ENCODE measurements at regions not wholly inside any gene's neighbourhood (a gene's known extent, or its start where the extent isn't known, plus 50 kb on each side); places are given as distances from the start of the nearest gene placed in this dataset.

DNA sequence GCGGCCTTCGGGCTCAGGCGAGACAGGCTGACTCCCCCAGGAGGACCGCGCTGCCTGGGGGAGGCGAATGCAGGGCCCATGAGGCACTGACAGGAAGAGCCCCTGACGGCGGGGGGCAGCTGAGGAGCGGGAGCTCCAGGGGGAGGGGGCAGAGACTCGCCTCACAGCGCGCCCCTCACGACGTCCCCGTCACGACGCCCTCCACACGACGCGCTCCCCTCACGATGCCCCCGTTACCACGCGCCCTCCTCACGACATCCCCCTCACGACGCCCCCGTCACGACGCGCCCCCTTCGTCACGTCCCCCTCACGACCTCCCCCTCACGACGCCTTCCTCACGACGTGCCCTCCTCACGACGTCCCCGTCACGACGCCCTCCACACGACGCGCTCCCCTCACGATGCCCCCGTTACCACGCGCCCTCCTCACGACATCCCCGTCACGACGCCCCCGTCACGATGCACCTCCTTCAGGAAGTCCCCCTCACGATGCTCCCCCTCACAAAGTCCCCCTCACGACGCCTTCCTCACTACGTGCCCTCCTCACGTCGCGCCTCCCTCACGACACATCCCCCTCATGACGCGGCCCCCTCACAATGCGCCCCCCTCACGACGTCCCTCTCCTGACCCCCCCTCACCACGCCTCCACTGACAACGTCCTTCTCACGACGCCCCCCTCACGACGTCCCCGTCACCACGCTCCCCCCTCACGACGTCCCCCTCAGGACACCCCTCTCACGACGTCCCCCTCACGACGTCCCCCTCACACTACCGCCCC, 99.6 kb downstream of the ING1 start:
- H3K27ac ChIP-seq (ENCODE audit: low read length): no peak overlapping the region
- no peak overlapping the region for H2AFZ ChIP-seq (ENCODE audit: low read length)
- no peaks in the 10 kb centered on the region for H3K4me1 ChIP-seq (ENCODE audit: low read length)
- H4K20me1 ChIP-seq (ENCODE audit: insufficient read depth, low read length): no peaks in the 10 kb centered on the region
- H3K9me2 ChIP-seq (replicated peaks; ENCODE audit: insufficient read depth, low read length): no peaks in the 10 kb centered on the region
- no peak overlapping the region for H3K9ac ChIP-seq (ENCODE audit: low read length)
- DNase-seq: no peak
- no peaks in the 10 kb centered on the region for H3F3A ChIP-seq (ENCODE audit: insufficient read depth, low read length)
- no peaks in the 10 kb centered on the region for H3K36me3 ChIP-seq (replicated peaks; ENCODE audit: insufficient read depth, low read length)
- H3K4me2 ChIP-seq (ENCODE audit: low read depth, low read length): no peak overlapping the region
- H3K27me3 ChIP-seq (replicated peaks; ENCODE audit: insufficient read depth, low read length): no peaks in the 10 kb centered on the region
- H3K9me3 ChIP-seq (replicated peaks; ENCODE audit: insufficient read depth, low read length): no peaks in the 10 kb centered on the region
- TF ChIP-seq, protein P1, sequence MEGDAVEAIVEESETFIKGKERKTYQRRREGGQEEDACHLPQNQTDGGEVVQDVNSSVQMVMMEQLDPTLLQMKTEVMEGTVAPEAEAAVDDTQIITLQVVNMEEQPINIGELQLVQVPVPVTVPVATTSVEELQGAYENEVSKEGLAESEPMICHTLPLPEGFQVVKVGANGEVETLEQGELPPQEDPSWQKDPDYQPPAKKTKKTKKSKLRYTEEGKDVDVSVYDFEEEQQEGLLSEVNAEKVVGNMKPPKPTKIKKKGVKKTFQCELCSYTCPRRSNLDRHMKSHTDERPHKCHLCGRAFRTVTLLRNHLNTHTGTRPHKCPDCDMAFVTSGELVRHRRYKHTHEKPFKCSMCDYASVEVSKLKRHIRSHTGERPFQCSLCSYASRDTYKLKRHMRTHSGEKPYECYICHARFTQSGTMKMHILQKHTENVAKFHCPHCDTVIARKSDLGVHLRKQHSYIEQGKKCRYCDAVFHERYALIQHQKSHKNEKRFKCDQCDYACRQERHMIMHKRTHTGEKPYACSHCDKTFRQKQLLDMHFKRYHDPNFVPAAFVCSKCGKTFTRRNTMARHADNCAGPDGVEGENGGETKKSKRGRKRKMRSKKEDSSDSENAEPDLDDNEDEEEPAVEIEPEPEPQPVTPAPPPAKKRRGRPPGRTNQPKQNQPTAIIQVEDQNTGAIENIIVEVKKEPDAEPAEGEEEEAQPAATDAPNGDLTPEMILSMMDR (IDR thresholded peaks at IDR 0.05; ENCODE audit: low read length): no peak
- TF ChIP-seq EZH2phosphoT487 (IDR thresholded peaks at IDR 0.05; ENCODE audit: low read length) (no peak), EZH2 (optimal IDR thresholded peaks at IDR 0.05; ENCODE audit: low read depth, low read length) (no peak)
- H3K4me3 ChIP-seq (ENCODE audit: low read length): no peak overlapping the region
- no peaks in the 10 kb centered on the region for H3K79me2 ChIP-seq (ENCODE audit: low read length)

DNA sequence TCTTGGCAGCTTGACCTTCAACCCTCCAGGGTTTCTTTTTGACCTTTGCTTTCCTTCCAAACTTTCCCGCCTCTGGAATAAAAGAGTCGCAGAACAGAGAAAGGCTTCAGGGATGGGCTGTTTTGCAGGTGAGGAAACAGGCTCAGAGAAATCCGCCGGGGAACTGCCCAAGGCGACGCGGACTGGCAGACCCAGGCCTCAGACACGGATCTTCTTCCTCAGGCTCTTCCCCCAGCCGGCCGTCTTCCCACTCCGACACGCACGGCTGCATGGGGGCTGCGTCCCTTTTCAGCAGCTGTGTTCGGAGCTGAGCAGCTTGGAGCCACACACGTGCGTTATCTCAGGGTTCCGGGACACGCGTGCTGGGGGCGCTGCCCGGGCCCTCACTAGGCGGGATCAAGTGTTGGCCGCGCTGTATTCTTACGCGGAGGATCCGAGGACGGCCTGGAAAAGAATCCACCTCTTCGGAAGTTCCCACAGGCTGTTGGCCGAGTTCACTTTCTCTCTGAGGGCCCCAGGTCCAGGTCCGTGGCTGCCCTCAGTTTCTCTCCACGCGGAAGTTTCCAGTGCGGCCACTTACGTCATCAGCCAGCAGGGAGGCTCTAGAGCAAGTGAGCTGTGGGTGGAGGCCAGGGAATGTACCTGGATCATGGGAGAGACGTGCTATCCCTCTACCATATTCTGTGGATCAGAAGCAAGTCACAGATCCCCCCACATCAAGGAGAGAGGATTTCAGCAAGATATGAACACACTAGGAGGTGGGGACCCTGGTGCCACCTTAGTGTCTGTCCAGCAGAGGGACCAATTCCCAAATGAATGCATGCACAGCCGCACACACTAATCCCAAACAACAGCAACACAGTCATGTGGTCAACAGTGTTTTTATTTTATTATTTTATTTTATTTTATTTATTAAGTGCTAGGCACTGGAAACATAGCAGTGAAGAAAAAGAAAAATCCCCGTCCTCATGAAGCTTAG, 100.4 kb downstream of the ING1 start:
- H3F3A ChIP-seq (ENCODE audit: insufficient read depth, low read length): no peaks in the 10 kb centered on the region
- TF ChIP-seq EZH2phosphoT487 (IDR thresholded peaks at IDR 0.05; ENCODE audit: low read length): no peak
- TF ChIP-seq, protein P1 (IDR thresholded peaks at IDR 0.05; ENCODE audit: low read length): no peak
- TF ChIP-seq EZH2 (optimal IDR thresholded peaks at IDR 0.05; ENCODE audit: low read depth, low read length): no peak
- H3K36me3 ChIP-seq (replicated peaks; ENCODE audit: insufficient read depth, low read length): no peaks in the 10 kb centered on the region
- H3K9me3 ChIP-seq (replicated peaks; ENCODE audit: insufficient read depth, low read length): no peaks in the 10 kb centered on the region
- no peak overlapping the region for H3K27ac ChIP-seq (ENCODE audit: low read length)
- no peaks in the 10 kb centered on the region for H3K9me2 ChIP-seq (replicated peaks; ENCODE audit: insufficient read depth, low read length)
- 0 out of 2 replicates have a peak, but pooled peaks cover under 1% of the 10 kb centered on the region for H3K4me1 ChIP-seq (ENCODE audit: low read length)
- H4K20me1 ChIP-seq (ENCODE audit: insufficient read depth, low read length): no peaks in the 10 kb centered on the region
- no peak overlapping the region for H3K9ac ChIP-seq (ENCODE audit: low read length)
- H3K27me3 ChIP-seq (replicated peaks; ENCODE audit: insufficient read depth, low read length): no peaks in the 10 kb centered on the region
- no peak for DNase-seq
- no peak overlapping the region for H3K4me2 ChIP-seq (ENCODE audit: low read depth, low read length)
- no peak overlapping the region for H2AFZ ChIP-seq (ENCODE audit: low read length)
- H3K79me2 ChIP-seq (ENCODE audit: low read length): no peaks in the 10 kb centered on the region
- H3K4me3 ChIP-seq (ENCODE audit: low read length): no peak overlapping the region

DNA sequence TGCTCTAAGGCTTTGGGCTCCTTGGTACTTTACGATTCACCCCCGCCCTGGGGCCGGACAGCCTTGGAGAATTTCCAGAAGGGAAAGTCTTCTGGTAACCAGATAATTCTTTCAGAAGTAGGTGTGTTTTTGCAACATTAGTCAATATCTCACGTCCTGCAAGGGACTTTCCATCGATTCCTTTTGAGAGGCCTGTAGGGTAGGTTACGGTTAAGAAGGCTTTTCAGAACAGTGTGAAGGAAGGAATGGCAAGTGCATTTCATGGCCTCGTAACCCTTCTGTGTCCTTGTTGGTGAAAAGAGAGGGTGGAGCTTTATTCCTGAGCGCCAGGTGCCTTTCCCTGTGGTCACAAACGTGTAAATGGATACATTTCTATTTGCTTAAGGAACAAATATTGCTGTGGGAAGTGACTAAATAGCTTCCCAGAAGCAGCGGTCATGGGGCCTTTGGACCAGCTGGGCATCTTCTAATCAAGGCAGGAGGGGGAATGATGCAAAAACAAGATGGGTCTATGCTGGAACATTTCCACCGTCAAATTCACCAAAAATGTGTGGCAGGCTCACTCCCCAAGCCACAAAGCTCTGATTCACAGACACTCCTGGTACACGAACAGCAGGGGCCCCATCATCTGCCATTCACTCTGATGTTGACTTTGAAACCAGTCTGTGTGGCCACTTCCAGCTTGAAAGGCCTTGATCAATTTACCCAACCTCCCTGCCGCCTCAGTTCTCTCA, 99.2 kb downstream of the ANKRD10 start:
- H3K9me2 ChIP-seq (replicated peaks; ENCODE audit: insufficient read depth, low read length): no peaks in the 10 kb centered on the region
- H3K9me3 ChIP-seq (replicated peaks; ENCODE audit: insufficient read depth, low read length): no peaks in the 10 kb centered on the region
- no peak overlapping the region for H3K9ac ChIP-seq (ENCODE audit: low read length)
- H3K4me1 ChIP-seq (ENCODE audit: low read length): peaks cover 5% of the 10 kb centered on the region
- H3K27me3 ChIP-seq (replicated peaks; ENCODE audit: insufficient read depth, low read length): no peaks in the 10 kb centered on the region
- TF ChIP-seq EZH2 (optimal IDR thresholded peaks at IDR 0.05; ENCODE audit: low read depth, low read length) (no peak), EZH2phosphoT487 (IDR thresholded peaks at IDR 0.05; ENCODE audit: low read length) (no peak)
- TF ChIP-seq, protein P1 (IDR thresholded peaks at IDR 0.05; ENCODE audit: low read length): no peak
- no peaks in the 10 kb centered on the region for H3K36me3 ChIP-seq (replicated peaks; ENCODE audit: insufficient read depth, low read length)
- no peaks in the 10 kb centered on the region for H4K20me1 ChIP-seq (ENCODE audit: insufficient read depth, low read length)
- no peak overlapping the region for H3K27ac ChIP-seq (ENCODE audit: low read length)
- no peak overlapping the region for H3K4me3 ChIP-seq (ENCODE audit: low read length)
- no peak overlapping the region for H2AFZ ChIP-seq (ENCODE audit: low read length)
- DNase-seq: no peak
- no peaks in the 10 kb centered on the region for H3F3A ChIP-seq (ENCODE audit: insufficient read depth, low read length)
- no peaks in the 10 kb centered on the region for H3K79me2 ChIP-seq (ENCODE audit: low read length)
- H3K4me2 ChIP-seq (ENCODE audit: low read depth, low read length): no peak overlapping the region

All from MM.1S (cell line).